ENCODE measurements at regions not wholly inside any gene's neighbourhood (a gene's known extent, or its start where the extent isn't known, plus 50 kb on each side); places are given as distances from the start of the nearest gene placed in this dataset.

DNA sequence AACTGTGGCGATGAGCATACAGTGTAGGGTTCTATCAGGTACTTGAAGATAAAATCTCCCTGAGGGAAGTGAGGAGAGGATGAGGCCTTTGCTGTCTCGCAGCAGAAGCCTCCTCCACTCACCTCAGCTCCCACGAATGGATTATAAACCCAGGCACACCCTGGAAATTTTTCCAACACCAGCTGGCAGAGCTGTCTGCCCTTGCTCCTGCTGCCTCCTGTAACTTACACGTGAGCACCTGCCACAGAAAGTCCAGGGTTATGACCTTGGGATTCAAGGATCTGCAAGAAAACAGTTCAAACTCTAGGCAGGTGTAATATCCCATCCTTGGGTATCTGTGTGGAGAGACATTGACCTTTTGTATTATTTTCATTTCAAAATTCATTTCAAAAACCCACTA is 70.9 kb upstream of the MYO16 start:
- TF ChIP-seq POLR2AphosphoS5 (IDR thresholded peaks at IDR 0.05): no peak
- no peak for TF ChIP-seq POLR2A (IDR thresholded peaks at IDR 0.05)
- Histone ChIP-seq H3K4me3 (no peak overlapping the region), H3K27ac (no peak overlapping the region), H3K27me3 (no peaks in the 10 kb centered on the region), H3K9me3 (no peaks in the 10 kb centered on the region), H3K36me3 (no peaks in the 10 kb centered on the region), H3K4me1 (no peaks in the 10 kb centered on the region)
- WGBS, 2 donors (ENCODE audit: low coverage in 1 of 2): 44 to 88% methylated on average over 3 to 4 of the region's 4 CpGs
- no peak for ATAC-seq

DNA sequence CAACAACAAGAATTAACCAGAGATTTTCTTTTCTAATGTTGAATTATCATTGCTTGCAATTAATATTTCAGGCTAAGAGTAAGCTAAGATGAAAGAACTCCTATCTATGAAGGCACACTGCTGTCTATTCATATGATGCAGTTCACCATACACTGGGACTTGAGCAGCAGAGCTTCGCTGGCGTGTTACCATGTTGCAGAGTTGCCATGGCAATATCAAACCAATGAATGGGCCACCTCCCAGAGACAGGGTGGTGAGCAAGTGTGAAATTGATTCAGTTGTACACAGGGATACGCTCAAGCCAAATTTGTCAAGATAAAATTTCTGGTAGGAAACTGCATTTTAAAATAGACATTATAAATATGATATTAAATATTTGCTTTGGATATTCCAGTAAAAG is 69.3 kb upstream of the MYO16 start:
- H3K4me3 ChIP-seq: no peak overlapping the region
- H3K27ac ChIP-seq: no peak overlapping the region
- WGBS, 2 donors (ENCODE audit: low coverage in 1 of 2): 51 to 78% methylated on average over 2 to 3 of the region's 3 CpGs
- TF ChIP-seq POLR2A (IDR thresholded peaks at IDR 0.05) (no peak), POLR2AphosphoS5 (IDR thresholded peaks at IDR 0.05) (no peak), EP300 (IDR thresholded peaks at IDR 0.05) (no peak)
- TF ChIP-seq, protein P1, sequence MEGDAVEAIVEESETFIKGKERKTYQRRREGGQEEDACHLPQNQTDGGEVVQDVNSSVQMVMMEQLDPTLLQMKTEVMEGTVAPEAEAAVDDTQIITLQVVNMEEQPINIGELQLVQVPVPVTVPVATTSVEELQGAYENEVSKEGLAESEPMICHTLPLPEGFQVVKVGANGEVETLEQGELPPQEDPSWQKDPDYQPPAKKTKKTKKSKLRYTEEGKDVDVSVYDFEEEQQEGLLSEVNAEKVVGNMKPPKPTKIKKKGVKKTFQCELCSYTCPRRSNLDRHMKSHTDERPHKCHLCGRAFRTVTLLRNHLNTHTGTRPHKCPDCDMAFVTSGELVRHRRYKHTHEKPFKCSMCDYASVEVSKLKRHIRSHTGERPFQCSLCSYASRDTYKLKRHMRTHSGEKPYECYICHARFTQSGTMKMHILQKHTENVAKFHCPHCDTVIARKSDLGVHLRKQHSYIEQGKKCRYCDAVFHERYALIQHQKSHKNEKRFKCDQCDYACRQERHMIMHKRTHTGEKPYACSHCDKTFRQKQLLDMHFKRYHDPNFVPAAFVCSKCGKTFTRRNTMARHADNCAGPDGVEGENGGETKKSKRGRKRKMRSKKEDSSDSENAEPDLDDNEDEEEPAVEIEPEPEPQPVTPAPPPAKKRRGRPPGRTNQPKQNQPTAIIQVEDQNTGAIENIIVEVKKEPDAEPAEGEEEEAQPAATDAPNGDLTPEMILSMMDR (IDR thresholded peaks at IDR 0.05): no peak
- no peaks in the 10 kb centered on the region for H3K27me3 ChIP-seq
- ATAC-seq: no peak
- no peaks in the 10 kb centered on the region for H3K4me1 ChIP-seq
- H3K36me3 ChIP-seq: no peaks in the 10 kb centered on the region
- H3K9me3 ChIP-seq: no peaks in the 10 kb centered on the region

DNA sequence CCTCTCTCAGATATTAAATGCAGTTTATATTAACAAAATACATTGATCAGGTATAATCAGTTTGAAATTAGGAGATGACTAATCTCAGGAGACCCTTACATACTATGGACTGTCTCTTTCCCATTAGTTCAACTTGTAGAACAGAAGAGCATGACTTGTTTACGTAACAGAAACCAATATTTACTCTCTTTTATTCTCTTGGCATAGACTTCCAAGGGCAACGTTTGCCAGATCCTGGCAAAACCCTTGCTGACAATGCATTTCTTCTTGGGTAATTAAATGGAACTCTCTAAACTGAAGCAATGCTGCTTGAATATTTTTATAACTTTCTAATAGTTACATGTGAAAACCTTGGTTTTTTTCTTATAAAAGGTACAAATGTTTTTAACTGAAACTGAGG is 68.3 kb upstream of the MYO16 start:
- TF ChIP-seq POLR2A (IDR thresholded peaks at IDR 0.05): no peak
- TF ChIP-seq POLR2AphosphoS5 (IDR thresholded peaks at IDR 0.05): no peak
- TF ChIP-seq EP300 (IDR thresholded peaks at IDR 0.05): no peak
- TF ChIP-seq, protein P1 (IDR thresholded peaks at IDR 0.05): no peak
- H3K4me1 ChIP-seq: no peaks in the 10 kb centered on the region
- 30 to 45% methylated on average over 2 of the region's 2 CpGs for WGBS, 2 donors (ENCODE audit: low coverage in 1 of 2)
- H3K9me3 ChIP-seq: no peaks in the 10 kb centered on the region
- no peak for ATAC-seq
- H3K27me3 ChIP-seq: no peaks in the 10 kb centered on the region
- H3K36me3 ChIP-seq: no peaks in the 10 kb centered on the region
- no peak overlapping the region for H3K27ac ChIP-seq
- no peak overlapping the region for H3K4me3 ChIP-seq

DNA sequence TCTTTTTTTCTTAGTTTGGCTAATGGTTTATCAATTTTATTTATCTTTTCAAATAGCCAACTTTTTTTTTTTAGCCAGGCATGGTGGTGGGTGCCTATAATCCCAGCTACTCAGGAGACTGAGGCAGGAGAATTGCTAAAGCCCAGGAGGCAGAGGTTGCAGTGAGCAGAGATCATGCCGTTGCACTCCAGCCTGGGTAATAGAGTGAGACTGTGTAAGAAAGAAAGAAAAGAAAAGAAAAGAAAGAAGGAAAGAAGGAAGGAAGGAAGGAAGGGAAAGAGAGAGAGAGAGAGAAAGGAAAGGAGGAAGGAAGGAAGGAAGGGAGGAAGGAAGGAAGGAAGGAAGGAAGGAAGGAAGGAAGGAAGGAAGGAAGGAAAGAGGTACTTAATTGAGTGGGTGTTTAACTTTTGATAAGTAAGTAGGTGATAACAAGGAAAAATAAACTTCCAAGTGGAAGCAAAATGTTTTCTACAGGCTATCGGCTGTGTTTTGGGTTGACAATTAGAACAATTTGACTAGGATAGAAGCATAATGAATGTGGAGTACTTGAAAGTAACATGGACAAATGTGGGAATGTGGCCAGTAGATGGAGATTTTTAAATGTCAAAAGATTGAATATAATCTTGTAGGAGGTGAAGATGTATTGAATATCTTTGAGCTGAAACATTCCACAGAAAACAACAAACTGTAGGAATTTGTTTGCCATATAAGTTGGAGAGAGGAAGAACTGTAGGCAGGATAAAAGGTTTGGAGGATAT is 62.8 kb upstream of the MYO16 start:
- H3K4me1 ChIP-seq: no peaks in the 10 kb centered on the region
- WGBS, 2 donors (ENCODE audit: low coverage in 1 of 2): 70 to 84% methylated on average over 2 of the region's 2 CpGs
- H3K36me3 ChIP-seq: no peaks in the 10 kb centered on the region
- H3K4me3 ChIP-seq: no peak overlapping the region
- TF ChIP-seq POLR2A (IDR thresholded peaks at IDR 0.05): no peak
- TF ChIP-seq POLR2AphosphoS5 (IDR thresholded peaks at IDR 0.05): no peak
- TF ChIP-seq, protein P1 (IDR thresholded peaks at IDR 0.05): no peak
- no peak for TF ChIP-seq EP300 (IDR thresholded peaks at IDR 0.05)
- H3K27me3 ChIP-seq: no peaks in the 10 kb centered on the region
- H3K9me3 ChIP-seq: no peaks in the 10 kb centered on the region
- ATAC-seq: no peak
- H3K27ac ChIP-seq: no peak overlapping the region

DNA sequence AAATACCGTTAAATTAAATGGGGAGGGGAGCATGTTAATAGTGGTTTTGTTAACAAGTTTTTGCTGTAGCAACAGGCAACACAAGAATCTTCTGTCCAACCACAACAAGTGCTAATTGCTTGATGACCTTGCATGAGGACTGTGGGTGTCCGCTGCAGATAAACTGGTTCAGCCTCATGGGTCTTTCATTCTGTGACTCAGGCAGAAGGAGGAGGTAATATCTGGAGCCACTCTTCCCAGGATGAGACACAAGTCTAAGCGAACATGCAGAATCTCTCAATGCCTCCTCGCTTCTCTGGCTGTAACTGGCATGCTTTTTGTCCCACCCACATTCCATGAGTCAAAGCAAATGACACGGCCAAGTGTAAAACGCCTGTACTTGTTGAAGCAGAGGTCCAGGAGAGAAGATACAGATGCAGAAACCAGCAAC is 56.6 kb upstream of the MYO16 start:
- Histone ChIP-seq H3K4me3 (no peak overlapping the region), H3K27ac (no peak overlapping the region), H3K36me3 (no peaks in the 10 kb centered on the region), H3K4me1 (no peaks in the 10 kb centered on the region), H3K27me3 (no peaks in the 10 kb centered on the region), H3K9me3 (no peaks in the 10 kb centered on the region)
- no peak for TF ChIP-seq POLR2AphosphoS5 (IDR thresholded peaks at IDR 0.05)
- TF ChIP-seq EP300 (IDR thresholded peaks at IDR 0.05): no peak
- TF ChIP-seq POLR2A (IDR thresholded peaks at IDR 0.05): no peak
- TF ChIP-seq, protein P1 (IDR thresholded peaks at IDR 0.05): no peak
- no peak for ATAC-seq
- 48 to 53% methylated on average over 4 to 6 of the region's 6 CpGs for WGBS, 2 donors (ENCODE audit: low coverage in 1 of 2)

Data from gastroesophageal sphincter (tissue), 4 donors.